ENCODE measurements at regions not wholly inside any gene's neighbourhood (a gene's known extent, or its start where the extent isn't known, plus 50 kb on each side); places are given as distances from the start of the nearest gene placed in this dataset.

- DNase-seq, result no peak
Measured at GRCh38 chr15:62445244-62445643, 280.2 kb upstream of the C2CD4B start.

- no peak for DNase-seq
Measured at GRCh38 chr15:62446984-62447383, 281.9 kb upstream of the C2CD4B start.

- DNase-seq, result no peak
Measured at GRCh38 chr15:62447742-62448141, 282.7 kb upstream of the C2CD4B start.

- peak; percentile 42 for DNase-seq
Measured at GRCh38 chr15:62449638-62450037, 284.6 kb upstream of the C2CD4B start.

GRCh38 chr15:62450061-62450460 lies 285.0 kb upstream of the C2CD4B start:
- DNase-seq, result no peak

GRCh38 chr15:62452026-62452425 lies 286.9 kb upstream of the C2CD4B start:
- DNase-seq, result no peak

GRCh38 chr15:62452667-62453066 lies 287.6 kb upstream of the C2CD4B start:
- no peak for DNase-seq

GRCh38 chr15:62453375-62453774 lies 288.3 kb upstream of the C2CD4B start:
- DNase-seq, result peak; percentile 16

- peak; percentile 46 for DNase-seq
Measured at GRCh38 chr15:62453981-62454380, 288.9 kb upstream of the C2CD4B start.

GRCh38 chr15:62454567-62455172 lies 289.6 kb upstream of the C2CD4B start:
- DNase-seq, result no peak

GRCh38 chr15:62455441-62455921 lies 290.4 kb upstream of the C2CD4B start:
- no peak for DNase-seq

- no peak for DNase-seq
Measured at GRCh38 chr15:62456011-62456920, 291.2 kb upstream of the C2CD4B start.

GRCh38 chr15:62457100-62457499 lies 292.0 kb upstream of the C2CD4B start:
- DNase-seq, result no peak

GRCh38 chr15:62459875-62460274 lies 294.8 kb upstream of the C2CD4B start:
- DNase-seq, result no peak

- no peak for DNase-seq
Measured at GRCh38 chr15:62462268-62462667, 297.2 kb upstream of the C2CD4B start.

- DNase-seq, result no peak
Measured at GRCh38 chr15:62462721-62463120, 297.6 kb upstream of the C2CD4B start.

GRCh38 chr15:62464705-62465104 lies 299.6 kb upstream of the C2CD4B start:
- no peak for DNase-seq

- no peak for DNase-seq
Measured at GRCh38 chr15:62465173-62465572, 300.1 kb upstream of the C2CD4B start.

- DNase-seq, result no peak
Measured at GRCh38 chr15:62469478-62469873, 304.4 kb upstream of the C2CD4B start.

- peak; percentile 62 for DNase-seq
Measured at GRCh38 chr15:62469874-62470688, 305.0 kb upstream of the C2CD4B start.

- no peak for DNase-seq
Measured at GRCh38 chr15:62472616-62473299, 307.7 kb upstream of the C2CD4B start.

GRCh38 chr15:62474021-62474770 lies 309.1 kb upstream of the C2CD4B start:
- no peak for DNase-seq
